ENCODE measurements at regions not wholly inside any gene's neighbourhood (a gene's known extent, or its start where the extent isn't known, plus 50 kb on each side); places are given as distances from the start of the nearest gene placed in this dataset.

- TF ChIP-seq, protein P1, sequence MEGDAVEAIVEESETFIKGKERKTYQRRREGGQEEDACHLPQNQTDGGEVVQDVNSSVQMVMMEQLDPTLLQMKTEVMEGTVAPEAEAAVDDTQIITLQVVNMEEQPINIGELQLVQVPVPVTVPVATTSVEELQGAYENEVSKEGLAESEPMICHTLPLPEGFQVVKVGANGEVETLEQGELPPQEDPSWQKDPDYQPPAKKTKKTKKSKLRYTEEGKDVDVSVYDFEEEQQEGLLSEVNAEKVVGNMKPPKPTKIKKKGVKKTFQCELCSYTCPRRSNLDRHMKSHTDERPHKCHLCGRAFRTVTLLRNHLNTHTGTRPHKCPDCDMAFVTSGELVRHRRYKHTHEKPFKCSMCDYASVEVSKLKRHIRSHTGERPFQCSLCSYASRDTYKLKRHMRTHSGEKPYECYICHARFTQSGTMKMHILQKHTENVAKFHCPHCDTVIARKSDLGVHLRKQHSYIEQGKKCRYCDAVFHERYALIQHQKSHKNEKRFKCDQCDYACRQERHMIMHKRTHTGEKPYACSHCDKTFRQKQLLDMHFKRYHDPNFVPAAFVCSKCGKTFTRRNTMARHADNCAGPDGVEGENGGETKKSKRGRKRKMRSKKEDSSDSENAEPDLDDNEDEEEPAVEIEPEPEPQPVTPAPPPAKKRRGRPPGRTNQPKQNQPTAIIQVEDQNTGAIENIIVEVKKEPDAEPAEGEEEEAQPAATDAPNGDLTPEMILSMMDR (IDR thresholded peaks at IDR 0.05), result no peak
- TF ChIP-seq USF1 (IDR thresholded peaks at IDR 0.05; ENCODE audit: borderline replicate concordance, low read depth) (no peak), RFX5 (IDR thresholded peaks at IDR 0.05; ENCODE audit: low read length) (no peak), MEF2A (IDR thresholded peaks at IDR 0.05; ENCODE audit: borderline replicate concordance, low read depth) (no peak), ELF1 (IDR thresholded peaks at IDR 0.05) (no peak), FOXM1 (IDR thresholded peaks at IDR 0.05; ENCODE audit: low read depth) (no peak)
- TF ChIP-seq, protein P2, sequence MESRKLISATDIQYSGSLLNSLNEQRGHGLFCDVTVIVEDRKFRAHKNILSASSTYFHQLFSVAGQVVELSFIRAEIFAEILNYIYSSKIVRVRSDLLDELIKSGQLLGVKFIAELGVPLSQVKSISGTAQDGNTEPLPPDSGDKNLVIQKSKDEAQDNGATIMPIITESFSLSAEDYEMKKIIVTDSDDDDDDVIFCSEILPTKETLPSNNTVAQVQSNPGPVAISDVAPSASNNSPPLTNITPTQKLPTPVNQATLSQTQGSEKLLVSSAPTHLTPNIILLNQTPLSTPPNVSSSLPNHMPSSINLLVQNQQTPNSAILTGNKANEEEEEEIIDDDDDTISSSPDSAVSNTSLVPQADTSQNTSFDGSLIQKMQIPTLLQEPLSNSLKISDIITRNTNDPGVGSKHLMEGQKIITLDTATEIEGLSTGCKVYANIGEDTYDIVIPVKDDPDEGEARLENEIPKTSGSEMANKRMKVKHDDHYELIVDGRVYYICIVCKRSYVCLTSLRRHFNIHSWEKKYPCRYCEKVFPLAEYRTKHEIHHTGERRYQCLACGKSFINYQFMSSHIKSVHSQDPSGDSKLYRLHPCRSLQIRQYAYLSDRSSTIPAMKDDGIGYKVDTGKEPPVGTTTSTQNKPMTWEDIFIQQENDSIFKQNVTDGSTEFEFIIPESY (IDR thresholded peaks at IDR 0.05; ENCODE audit: borderline replicate concordance, low read depth), result no peak
Measured at GRCh38 chr10:128776673-128777252, 650.5 kb upstream of the MKI67 start (continued).

DNA sequence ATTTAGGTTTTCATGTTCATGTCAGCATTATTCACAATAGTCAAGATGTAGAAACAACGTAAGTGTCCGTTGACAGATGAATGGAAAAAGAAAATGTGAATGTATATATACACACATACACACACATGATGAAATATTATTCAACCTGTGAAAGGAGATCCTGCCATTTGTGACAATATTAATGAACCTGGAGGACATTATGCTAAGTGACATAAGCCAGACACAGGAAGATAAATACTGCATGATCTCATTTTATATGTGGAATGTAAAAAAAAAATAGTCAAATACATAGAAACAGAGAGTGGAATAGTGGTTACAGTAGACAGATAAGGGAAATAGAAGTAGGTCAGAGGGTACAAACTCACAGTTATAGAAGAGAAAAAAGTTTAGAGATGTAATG lies 651.1 kb upstream of the MKI67 start:
- Histone ChIP-seq H3K4me2 (no peak overlapping the region), H3K9me3 (no peaks in the 10 kb centered on the region), H3K9me2 (no peaks in the 10 kb centered on the region), H3K27me3 (ENCODE audit: insufficient read depth) (no peaks in the 10 kb centered on the region), H3K9ac (no peak overlapping the region), H3F3A (replicated peaks; ENCODE audit: insufficient read depth) (no peaks in the 10 kb centered on the region), H4K20me1 (ENCODE audit: insufficient read depth) (no peaks in the 10 kb centered on the region), H3K36me3 (replicated peaks in 1 of 2; ENCODE audit: control insufficient read depth in 1 of 2, insufficient read depth in 2 of 2, low read length in 1 of 2) (no peaks in the 10 kb centered on the region), H2AFZ (ENCODE audit: low read depth) (no peak overlapping the region), H3K79me2 (ENCODE audit: insufficient read depth) (no peaks in the 10 kb centered on the region), H3K4me3 (ENCODE audit: low read depth in 2 of 2, low read length in 1 of 2) (no peak overlapping the region), H3K4me1 (ENCODE audit: control insufficient read depth in 1 of 2, insufficient read depth in 2 of 2, low read depth in 1 of 2, low read length in 1 of 2) (no peaks in the 10 kb centered on the region), H3K27ac (ENCODE audit: low read depth in 2 of 2, low read length in 1 of 2) (no peak overlapping the region)
- 52% methylated on average over 2 of the region's 2 CpGs for WGBS (ENCODE audit: low lambda C conversion rate)
- POLR2A ChIA-PET, result no interaction called here
- CTCF ChIA-PET, result interaction anchor here (1.6 kb wide), 1 partner anchor 9 kb away, joined by 5 read pairs; no protein-coding TSS in a partner anchor
- TF ChIP-seq EP300 (IDR thresholded peaks at IDR 0.05; ENCODE audit: borderline replicate concordance in 1 of 2, low read depth in 1 of 2, low read length in 1 of 2) (no peak), RCOR1 (IDR thresholded peaks at IDR 0.05; ENCODE audit: low read length) (no peak), RXRA (IDR thresholded peaks at IDR 0.05; ENCODE audit: borderline replicate concordance, low read depth) (no peak), JUND (IDR thresholded peaks at IDR 0.05) (no peak), MEF2A (IDR thresholded peaks at IDR 0.05; ENCODE audit: borderline replicate concordance, low read depth) (no peak), RAD21 (IDR thresholded peaks at IDR 0.05; ENCODE audit: low read length) (no peak), TEAD4 (IDR thresholded peaks at IDR 0.05; ENCODE audit: borderline replicate concordance, insufficient read depth) (no peak), FOXJ3 (CRISPR knock-in tag; IDR thresholded peaks at IDR 0.05) (no peak), PBX3 (IDR thresholded peaks at IDR 0.05) (no peak), TCF12 (IDR thresholded peaks at IDR 0.05) (no peak)
- DNase-seq, result no peak
